ENCODE measurements at regions not wholly inside any gene's neighbourhood (a gene's known extent, or its start where the extent isn't known, plus 50 kb on each side); places are given as distances from the start of the nearest gene placed in this dataset.
A peak's percentile ranks its signal among the peaks of the same experiment; 100 is the strongest.

GRCh38 chr9:105864248-105864898 lies 170.0 kb downstream of the TMEM38B start:
- no peak for DNase-seq

DNA sequence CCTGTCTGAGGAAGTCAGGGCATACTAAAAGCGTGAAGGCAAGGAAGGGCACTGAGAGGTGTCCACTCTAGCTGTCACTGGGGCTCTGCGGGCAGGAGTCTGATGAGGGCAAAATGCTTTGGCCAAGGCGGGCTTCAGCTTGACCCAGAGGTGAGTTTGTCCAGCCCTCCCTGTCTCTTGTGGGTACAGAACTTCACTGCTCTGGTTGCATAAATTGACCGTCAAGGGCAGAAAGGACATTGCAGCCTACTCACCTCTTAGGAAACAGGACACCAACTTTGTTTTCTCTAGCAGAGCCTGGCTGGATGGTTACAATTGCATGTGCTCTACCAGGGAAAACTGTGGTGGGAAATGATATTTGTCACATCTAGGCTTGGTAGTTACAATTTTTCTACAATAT lies 170.9 kb downstream of the TMEM38B start:
- no peak for DNase-seq

- no peak for DNase-seq
Measured at GRCh38 chr9:105871540-105871939, 177.2 kb downstream of the TMEM38B start.

DNA sequence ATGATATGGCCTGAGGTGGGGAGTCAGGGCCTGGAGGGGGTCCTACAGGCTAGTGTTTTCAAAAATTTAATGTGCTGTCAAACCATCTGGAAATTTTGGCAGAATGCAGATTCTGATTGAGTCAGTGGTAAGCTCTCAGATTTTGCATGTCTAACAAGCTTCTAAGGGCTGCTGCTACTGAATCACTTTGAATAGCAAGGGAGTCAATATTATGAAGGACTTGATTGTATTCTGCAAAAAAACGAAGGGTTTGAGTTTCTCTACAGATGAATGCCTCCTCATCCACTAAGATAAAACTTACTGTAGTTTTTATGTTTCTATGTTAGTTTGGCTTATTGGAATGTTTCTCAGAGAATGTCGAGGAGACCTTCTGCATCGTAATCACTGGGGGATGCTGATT lies 179.5 kb downstream of the TMEM38B start:
- DNase-seq: no peak

DNA sequence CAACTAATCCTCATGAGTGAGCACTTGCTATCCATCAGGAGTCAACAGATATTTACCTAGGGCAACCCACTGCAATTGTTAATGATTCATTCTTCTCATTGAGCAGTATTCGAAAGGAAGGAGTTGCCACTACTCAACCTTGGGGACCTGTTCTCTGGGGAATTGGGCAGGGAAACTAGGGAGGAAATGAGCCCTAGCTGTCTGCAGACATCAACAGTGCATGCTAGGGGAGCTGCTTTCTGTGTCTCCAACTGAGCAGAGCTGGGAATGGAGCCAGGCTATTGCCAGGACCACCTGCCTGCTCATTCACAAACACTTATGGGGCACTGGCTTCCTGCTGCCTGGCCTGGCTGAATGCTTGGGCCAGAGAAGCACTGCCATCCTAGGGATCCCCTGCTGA lies 183.4 kb downstream of the TMEM38B start:
- no peak for DNase-seq

DNA sequence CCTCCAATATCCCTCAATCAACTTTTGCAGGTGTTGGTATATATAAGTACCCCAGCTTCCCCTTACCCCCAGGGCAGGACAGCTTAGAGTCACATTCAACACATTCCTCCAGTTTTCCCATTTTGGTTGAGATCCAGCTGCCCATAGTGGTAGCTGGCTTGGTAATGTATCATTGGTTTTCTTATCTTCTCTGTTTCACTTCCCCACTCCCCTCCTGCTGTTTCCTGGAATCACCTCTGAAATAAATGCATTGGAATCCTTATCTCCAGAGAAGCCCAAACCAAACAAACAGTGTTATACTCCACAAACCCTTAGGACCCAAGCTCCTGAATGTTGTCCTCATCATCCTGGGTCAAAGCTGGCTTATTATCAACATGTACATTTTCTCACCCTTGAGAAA lies 184.8 kb downstream of the TMEM38B start:
- no peak for DNase-seq

DNA sequence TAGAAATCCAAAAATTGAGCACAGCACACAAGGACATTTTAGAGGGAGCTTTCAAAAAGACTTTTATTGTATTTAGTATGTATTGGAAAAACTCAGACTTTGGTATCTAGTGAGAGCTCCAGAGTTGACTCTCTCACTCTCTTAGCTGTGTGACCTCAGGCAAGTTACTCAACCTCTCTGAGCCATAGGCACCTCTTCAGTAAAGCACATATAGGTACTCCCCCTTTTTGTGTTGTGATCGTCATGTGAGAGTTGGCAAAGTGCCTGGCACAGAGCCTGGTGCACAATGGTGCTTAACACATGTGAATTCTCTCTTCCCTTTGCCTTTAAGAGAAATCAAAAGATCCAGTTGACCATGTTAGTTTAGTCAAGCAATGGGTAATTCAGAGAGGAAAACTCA lies 186.2 kb downstream of the TMEM38B start:
- DNase-seq: no peak

DNA sequence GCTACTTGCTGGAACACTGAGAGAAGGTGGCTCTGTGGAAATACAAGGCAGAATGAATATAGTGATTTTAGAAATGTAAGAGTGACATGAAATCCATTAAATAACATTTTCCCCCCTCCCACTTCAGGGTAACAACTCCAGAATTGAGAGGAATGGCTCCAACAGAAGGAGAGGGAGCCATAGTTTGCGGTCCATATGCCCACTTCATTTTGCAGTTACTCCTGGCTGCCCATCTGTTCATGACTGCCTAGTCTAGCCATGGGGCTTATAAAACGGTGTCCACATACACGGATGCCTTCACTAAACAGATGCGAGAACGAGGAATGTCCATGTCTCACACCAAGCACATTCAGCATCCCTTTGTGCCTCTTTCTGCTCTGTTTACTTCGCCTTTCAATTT lies 186.7 kb downstream of the TMEM38B start:
- no peak for DNase-seq

GRCh38 chr9:105881654-105882349 lies 187.5 kb downstream of the TMEM38B start:
- peak; percentile 34 for DNase-seq

- DNase-seq: no peak
Measured at GRCh38 chr9:105883847-105884246, 189.5 kb downstream of the TMEM38B start.

GRCh38 chr9:105884416-105884815 lies 190.1 kb downstream of the TMEM38B start:
- no peak for DNase-seq

- no peak for DNase-seq
Measured at GRCh38 chr9:105886136-105886535, 191.8 kb downstream of the TMEM38B start.

DNA sequence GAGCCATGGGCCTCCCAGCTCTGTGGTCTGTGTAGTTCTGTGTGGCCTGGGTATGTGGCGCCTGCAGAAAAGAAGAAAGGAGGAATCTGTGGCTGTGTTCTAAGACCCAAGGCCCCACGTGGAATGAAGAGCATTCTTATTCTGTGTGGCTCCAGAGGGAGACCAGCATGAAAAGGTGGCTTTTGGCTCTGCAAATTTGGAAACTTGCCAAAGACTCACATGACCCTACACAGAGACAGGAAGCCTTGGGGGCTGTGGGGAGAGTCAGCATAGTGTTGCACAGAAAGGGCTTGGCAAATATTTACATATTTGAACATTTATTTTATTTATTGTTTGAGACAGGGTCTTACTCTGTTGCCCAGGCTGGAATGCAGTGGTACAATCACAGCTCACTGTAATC lies 193.3 kb downstream of the TMEM38B start:
- DNase-seq: no peak

DNA sequence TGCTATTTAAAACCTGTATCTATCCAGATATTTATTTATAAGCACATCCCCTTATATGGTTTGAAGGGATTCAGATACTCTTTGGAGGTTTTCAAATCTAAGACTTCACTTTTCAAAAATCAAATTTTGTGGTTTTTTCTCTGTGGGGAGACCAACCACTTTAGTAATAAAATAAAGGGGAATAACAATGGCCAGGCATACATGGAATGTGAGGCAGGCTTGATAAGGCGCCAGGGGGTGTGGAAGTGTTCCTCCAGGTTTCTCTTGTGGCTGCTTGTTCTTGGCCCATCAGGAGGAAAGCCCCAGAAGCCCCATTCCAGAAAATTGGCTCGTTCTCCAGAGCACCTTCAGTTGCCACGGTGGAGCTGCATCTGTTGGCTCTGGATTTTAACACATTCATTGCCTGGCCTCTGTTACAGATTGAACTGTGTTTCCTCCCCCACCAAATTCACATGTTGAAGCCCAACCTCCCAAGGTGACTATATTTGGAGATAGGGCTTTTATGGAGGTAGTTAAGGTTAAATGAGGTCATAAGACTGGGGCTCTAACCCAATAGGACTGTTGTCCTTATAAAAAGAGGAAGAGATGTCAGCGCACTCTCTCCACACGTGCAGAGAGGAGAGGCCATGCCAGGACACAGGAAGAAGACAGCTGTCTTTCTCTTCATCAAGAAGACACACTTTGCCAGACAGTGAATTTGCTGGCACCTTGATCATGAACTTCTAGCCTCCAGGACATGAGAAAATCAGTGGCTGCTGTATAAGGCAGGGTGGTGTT lies 195.9 kb downstream of the TMEM38B start:
- DNase-seq: no peak

- DNase-seq: no peak
Measured at GRCh38 chr9:105900123-105900522, 205.8 kb downstream of the TMEM38B start.

DNA sequence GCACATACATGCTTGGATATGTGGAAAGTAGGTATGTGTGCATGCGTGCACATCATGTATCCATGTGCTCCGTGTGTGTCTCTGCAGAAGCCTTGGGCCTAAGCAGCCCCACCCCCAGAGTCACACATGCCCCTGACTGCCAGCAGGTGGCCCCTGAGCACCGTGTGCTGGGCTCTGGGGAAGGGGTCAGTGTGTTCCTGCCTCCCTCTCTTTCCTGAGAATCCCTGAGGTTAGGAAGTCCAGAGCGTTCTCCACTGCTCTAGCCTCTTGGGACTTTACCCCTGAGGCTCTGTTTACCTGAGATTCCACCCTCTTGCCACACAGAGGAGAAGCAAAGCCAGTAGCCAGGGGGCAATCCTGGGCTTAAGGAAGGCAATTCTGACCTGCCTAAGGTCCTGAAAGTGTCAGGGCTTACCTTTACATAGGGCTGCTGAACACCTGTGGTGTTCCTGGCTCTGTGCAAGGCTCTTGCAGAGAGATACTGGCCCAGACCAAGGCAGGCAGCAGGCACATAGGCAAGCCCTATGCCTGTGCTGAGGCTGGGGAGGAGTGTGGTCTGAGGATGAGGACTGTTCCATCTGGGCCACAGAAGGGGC lies 207.3 kb downstream of the TMEM38B start:
- no peak for DNase-seq

DNA sequence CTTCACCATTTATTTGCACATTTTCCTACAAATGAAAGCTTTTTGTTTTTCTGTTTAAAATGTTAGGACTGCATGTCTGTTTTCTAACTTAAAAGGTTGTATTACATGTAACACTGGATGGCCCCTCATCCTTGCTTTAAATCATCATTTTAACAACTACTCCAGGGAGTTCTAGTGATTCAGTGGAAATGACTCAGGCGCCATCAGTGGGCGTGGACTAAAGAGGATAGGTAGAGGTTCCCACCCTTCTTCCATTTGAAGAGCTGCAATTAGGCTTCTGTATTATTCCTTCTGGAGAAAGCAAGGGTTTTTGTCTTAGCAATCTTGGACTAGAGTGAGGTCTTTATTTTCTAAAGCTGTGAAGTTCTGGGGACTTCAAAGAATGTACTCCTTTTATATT lies 213.7 kb downstream of the TMEM38B start:
- no peak for DNase-seq

- DNase-seq: no peak
Measured at GRCh38 chr9:105911104-105911911, 217.0 kb downstream of the TMEM38B start.

DNA sequence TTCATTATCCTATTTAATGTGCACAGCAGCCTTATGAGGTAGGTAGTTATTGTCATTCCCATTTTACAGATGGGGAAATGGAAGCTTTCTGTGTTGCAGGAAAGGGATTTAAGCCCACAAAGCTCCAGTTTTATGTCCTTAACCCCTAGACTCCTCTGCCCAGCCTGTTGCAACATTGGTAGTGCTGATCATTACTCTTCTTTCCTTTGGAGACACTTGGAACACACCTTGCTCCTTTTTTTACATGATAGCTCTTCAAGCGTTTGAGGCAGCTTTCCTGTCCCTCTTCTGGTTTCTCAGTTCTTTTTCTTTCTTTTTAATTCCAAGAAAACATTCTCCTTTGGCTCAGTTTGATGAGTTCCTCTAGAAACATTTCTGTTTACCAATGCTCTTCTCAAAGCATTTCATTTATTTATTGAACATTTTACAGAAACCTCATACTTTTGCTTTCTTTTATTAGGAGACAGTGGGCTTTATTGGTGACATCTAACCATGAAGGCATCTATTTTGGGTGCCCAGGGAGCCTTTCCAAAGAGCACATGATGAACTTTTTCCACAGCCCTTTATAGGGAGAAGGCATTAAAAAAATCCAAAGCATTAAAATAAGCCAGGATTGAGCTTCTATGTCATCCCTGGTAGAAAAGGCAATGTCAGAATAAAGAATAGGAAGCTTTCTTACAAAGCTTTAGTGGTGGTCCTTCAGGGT lies 218.0 kb downstream of the TMEM38B start:
- DNase-seq: no peak

- no peak for DNase-seq
Measured at GRCh38 chr9:105912863-105913516, 218.6 kb downstream of the TMEM38B start.

GRCh38 chr9:105921057-105921726 lies 226.9 kb downstream of the TMEM38B start:
- no peak for DNase-seq
